Adrenal gland (tissue), 5 donors: ENCODE measurements at regions not wholly inside any gene's neighbourhood (a gene's known extent, or its start where the extent isn't known, plus 50 kb on each side); places are given as distances from the start of the nearest gene placed in this dataset.

Source experiments
- CTCF ChIP-seq, 6 experiments: fragments of 450-650 bp in 4 of 6; fragments of 200-600 bp in 2 of 6; sonication (generic) in 1 of 6; IDR thresholded peaks; 1 replicate in 5 of 6; 2 replicates in 1 of 6; pipeline versions ENCODE4 v1.5.1 to v1.8.0; 2016 to 2021; ENCODE audit warnings: antibody characterized with exemption in 6 of 6, mild to moderate bottlenecking in 2 of 6, moderate library complexity in 1 of 6
- POLR2A ChIP-seq, 2 donors: fragments of 450-650 bp; IDR thresholded peaks; one replicate each; pipeline ENCODE4 v1.6.1; 2017; ENCODE audit warnings: antibody characterized with exemption in 2 of 2, mild to moderate bottlenecking in 2 of 2, moderate library complexity in 1 of 2
- donor health status: DM: no; HTN: no; CAD: no.

GRCh38 chr5:90047113-90047512 lies 362.4 kb downstream of the CETN3 start:
- no peak for TF ChIP-seq POLR2A (IDR thresholded peaks at IDR 0.05)
- no peak for TF ChIP-seq CTCF (IDR thresholded peaks at IDR 0.05)
